ENCODE measurements at regions not wholly inside any gene's neighbourhood (a gene's known extent, or its start where the extent isn't known, plus 50 kb on each side); places are given as distances from the start of the nearest gene placed in this dataset.

GRCh38 chr18:29629493-29630036, 1413.0 kb downstream of the DSC3 start:
- Histone ChIP-seq H3K27me3 (ENCODE audit: insufficient read depth, poor library complexity, severe bottlenecking) (no peaks in the 10 kb centered on the region), H3K27ac (replicated peaks) (no peak overlapping the region), H3K4me3 (replicated peaks; ENCODE audit: insufficient read depth, low read length) (no peak overlapping the region)
- TF ChIP-seq GABPA (IDR thresholded peaks at IDR 0.05; ENCODE audit: low read depth) (no peak), CTCF (IDR thresholded peaks at IDR 0.05; ENCODE audit: insufficient read depth, low read length) (no peak), REST (IDR thresholded peaks at IDR 0.05; ENCODE audit: insufficient replicate concordance, low read depth) (no peak), POLR2AphosphoS5 (IDR thresholded peaks at IDR 0.05; ENCODE audit: low read depth) (no peak), SPI1 (IDR thresholded peaks at IDR 0.05; ENCODE audit: borderline replicate concordance, low read depth) (no peak)
- no peak for DNase-seq (ENCODE audit: low read depth in 1 of 2, low spot score in 1 of 2)

DNA sequence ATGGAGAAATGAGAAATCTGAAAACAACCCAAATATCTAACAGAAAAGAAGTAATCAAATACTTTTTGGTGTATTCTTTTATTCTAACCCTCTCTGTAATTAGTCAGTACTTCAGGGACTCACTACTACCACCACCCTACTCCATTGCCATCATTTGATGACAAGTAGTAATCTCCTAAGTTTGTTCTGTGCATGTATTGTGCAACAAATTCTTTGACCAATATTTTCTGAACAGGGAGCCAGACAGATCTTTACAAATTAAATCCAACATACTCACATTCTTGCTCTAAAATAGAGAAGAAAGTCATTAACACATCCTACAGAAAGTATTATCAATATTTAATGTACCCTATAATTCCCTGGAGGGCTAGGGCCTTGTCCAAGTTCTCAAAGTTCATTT, 1416.4 kb downstream of the DSC3 start:
- TF ChIP-seq SPI1 (IDR thresholded peaks at IDR 0.05; ENCODE audit: borderline replicate concordance, low read depth) (no peak), REST (IDR thresholded peaks at IDR 0.05; ENCODE audit: insufficient replicate concordance, low read depth) (no peak), GABPA (IDR thresholded peaks at IDR 0.05; ENCODE audit: low read depth) (no peak), POLR2AphosphoS5 (IDR thresholded peaks at IDR 0.05; ENCODE audit: low read depth) (no peak), CTCF (IDR thresholded peaks at IDR 0.05; ENCODE audit: insufficient read depth, low read length) (no peak)
- Histone ChIP-seq H3K27ac (replicated peaks) (no peak overlapping the region), H3K27me3 (ENCODE audit: insufficient read depth, poor library complexity, severe bottlenecking) (no peaks in the 10 kb centered on the region), H3K4me3 (replicated peaks; ENCODE audit: insufficient read depth, low read length) (no peak overlapping the region)
- no peak for DNase-seq (ENCODE audit: low read depth in 1 of 2, low spot score in 1 of 2)

DNA sequence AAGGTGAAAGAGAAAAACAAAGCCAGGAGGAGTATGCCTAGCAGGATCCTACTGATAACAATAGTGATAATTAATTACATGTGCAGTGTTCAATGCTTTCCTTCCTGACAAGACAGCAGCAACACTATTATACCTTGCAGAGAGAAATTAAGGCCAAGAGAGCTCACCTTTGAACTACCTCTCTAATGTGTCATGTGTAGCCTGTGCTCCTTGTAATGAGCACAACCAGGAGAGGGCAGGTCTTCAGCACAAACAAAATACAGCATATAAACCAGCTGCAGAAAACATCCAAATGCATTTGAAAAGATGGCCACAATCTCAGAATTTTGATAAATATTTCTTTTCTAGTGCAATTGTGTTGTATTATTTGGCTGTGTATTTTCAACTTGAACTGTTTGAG, 1425.7 kb downstream of the DSC3 start:
- no peaks in the 10 kb centered on the region for H3K27me3 ChIP-seq (ENCODE audit: insufficient read depth, poor library complexity, severe bottlenecking)
- H3K27ac ChIP-seq (replicated peaks): no peak overlapping the region
- DNase-seq (ENCODE audit: low read depth in 1 of 2, low spot score in 1 of 2): no peak
- TF ChIP-seq POLR2AphosphoS5 (IDR thresholded peaks at IDR 0.05; ENCODE audit: low read depth) (no peak), SPI1 (IDR thresholded peaks at IDR 0.05; ENCODE audit: borderline replicate concordance, low read depth) (no peak), REST (IDR thresholded peaks at IDR 0.05; ENCODE audit: insufficient replicate concordance, low read depth) (no peak), GABPA (IDR thresholded peaks at IDR 0.05; ENCODE audit: low read depth) (no peak), CTCF (IDR thresholded peaks at IDR 0.05; ENCODE audit: insufficient read depth, low read length) (no peak)
- H3K4me3 ChIP-seq (replicated peaks; ENCODE audit: insufficient read depth, low read length): no peak overlapping the region
